SK-N-MC (cell line): ENCODE measurements at regions not wholly inside any gene's neighbourhood (a gene's known extent, or its start where the extent isn't known, plus 50 kb on each side); places are given as distances from the start of the nearest gene placed in this dataset.

ENCODE experiments used
- DNase-seq: peaks from one replicate; pipeline ENCODE4 v3.0.0-alpha.2; 2011; ENCODE audit warnings: low read depth, low spot score
- H3K27ac ChIP-seq: fragments of 200-600 bp; sonication (generic); 2 replicates; pipeline ENCODE4 v1.5.1; 2016; ENCODE audit warnings: mixed run types
- H3K36me3 ChIP-seq: fragments of 200-600 bp; sonication (generic); 2 replicates; pipeline ENCODE4 v1.6.1; 2017; ENCODE audit warnings: antibody characterized with exemption, low read length, mixed read lengths; ENCODE audit not compliant: insufficient read depth
- H3K4me3 ChIP-seq: fragments of 200-600 bp; sonication (generic); 2 replicates; pipeline ENCODE4 v1.5.1; 2016
- H3K9ac ChIP-seq: fragments of 200-600 bp; sonication (generic); 2 replicates; pipeline ENCODE4 v1.8.0; 2017; ENCODE audit warnings: mixed run types, mixed read lengths; ENCODE audit not compliant: insufficient read length
- H3K9me3 ChIP-seq: fragments of 200-600 bp; sonication (generic); 2 replicates; pipeline ENCODE4 v1.6.1; 2017; ENCODE audit warnings: low read depth, mild to moderate bottlenecking, antibody characterized with exemption, low read length, moderate library complexity, mixed read lengths
- EZH2 ChIP-seq: fragments of 200-600 bp; sonication (generic); IDR thresholded peaks from one replicate; pipeline ENCODE4 v1.6.1; 2017; ENCODE audit warnings: antibody characterized with exemption
- FOXP2 ChIP-seq: optimal IDR thresholded peaks from 2 replicates; pipeline ENCODE3; 2011; ENCODE audit warnings: mild to moderate bottlenecking, moderate library complexity; ENCODE audit not compliant: insufficient read depth; ENCODE audit errors: extremely low read length, control extremely low read depth
- POLR2AphosphoS5 ChIP-seq: IDR thresholded peaks from 2 replicates; pipeline ENCODE4 v1.6.1; 2012; ENCODE audit warnings: mild to moderate bottlenecking, low read depth, low read length, borderline replicate concordance

DNA sequence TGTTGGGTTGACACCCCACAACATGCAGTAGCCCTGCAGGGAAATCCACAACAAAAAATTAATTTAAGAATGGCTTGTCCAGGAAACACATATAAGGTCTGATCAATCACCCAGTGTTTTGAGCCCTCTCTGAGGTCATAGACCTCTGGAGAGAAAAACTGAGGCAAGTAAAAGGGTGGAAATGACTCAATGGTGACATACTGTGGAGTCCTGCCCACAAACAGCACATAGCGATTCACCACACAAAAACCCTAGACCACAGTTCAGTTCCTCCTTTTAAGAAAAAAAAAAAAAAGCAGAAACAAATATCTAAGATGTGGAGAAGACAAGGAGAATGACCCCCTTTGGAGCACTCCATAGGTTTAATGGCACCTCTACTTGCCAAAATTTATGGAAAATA is 2691.0 kb downstream of the PCDH7 start:
- DNase-seq, result no peak
- Histone ChIP-seq H3K27ac (no peak overlapping the region), H3K4me3 (no peak overlapping the region), H3K9me3 (no peaks in the 10 kb centered on the region), H3K36me3 (no peaks in the 10 kb centered on the region), H3K9ac (no peak overlapping the region)
- no peak for TF ChIP-seq POLR2AphosphoS5
- no peak for TF ChIP-seq EZH2
- no peak for TF ChIP-seq FOXP2

DNA sequence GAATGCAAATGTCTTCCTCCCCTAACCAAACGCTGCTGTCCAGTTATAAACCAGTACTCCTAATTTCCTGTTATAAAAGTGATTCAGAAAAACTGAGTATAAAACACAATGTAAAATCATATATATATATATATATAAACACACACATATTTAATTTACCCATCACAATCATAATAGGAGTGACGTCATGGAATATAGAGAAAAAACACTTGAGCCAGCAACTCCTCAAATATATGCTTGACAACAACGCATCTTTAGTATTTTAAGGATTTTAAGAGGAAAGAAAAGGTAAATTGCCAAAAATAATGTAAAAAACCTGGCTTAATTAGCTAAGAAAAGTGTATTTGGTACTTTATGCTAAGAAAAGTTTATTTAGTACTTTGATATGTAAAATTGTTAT is 2701.7 kb downstream of the PCDH7 start:
- no peak for DNase-seq
- Histone ChIP-seq H3K9ac (no peak overlapping the region), H3K9me3 (no peaks in the 10 kb centered on the region), H3K27ac (no peak overlapping the region), H3K36me3 (no peaks in the 10 kb centered on the region), H3K4me3 (no peak overlapping the region)
- TF ChIP-seq FOXP2 (no peak), EZH2 (no peak), POLR2AphosphoS5 (no peak)

DNA sequence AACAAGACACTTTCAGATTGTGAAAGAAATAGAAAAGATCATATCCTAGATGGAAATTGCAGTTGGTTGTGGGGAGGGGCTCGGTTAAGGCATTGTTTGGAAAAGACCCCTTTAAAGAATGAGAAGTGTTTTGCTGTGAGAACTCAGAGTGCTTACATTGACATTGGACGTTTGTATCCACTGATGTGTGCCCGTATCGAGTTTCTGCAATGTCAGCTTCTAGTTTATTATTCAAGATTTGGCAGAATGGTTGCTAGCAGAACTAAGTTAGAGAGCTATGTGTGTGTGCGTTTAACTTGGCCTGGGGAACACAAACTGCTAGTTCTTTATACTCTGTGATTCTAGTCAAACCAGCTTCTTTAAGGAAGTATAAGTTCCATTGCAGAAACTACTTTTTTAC is 2702.5 kb downstream of the PCDH7 start:
- TF ChIP-seq POLR2AphosphoS5 (no peak), FOXP2 (no peak), EZH2 (no peak)
- Histone ChIP-seq H3K27ac (0 out of 2 replicates have a peak overlapping the region, but pooled peaks have one; percentile 25), H3K36me3 (no peaks in the 10 kb centered on the region)

DNA sequence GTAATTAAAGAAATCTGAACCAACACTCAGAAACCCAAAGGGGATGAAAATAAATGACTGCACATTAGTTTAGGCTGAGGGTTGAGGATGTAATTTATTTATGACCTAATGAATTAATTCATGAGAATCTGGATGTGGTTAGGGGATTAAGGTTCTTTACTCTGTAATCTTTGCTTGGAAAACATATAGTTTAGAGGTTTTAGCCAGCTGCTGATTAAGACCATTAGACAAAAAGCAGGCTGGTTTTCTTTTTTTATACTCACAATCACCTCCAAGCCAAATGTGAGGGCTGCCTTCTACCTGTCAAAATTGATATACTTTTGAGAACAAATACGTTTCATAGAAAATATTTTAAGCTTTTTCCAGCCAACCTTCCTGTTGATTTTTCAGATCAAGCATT is 2705.8 kb downstream of the PCDH7 start:
- DNase-seq, result no peak
- H3K9ac ChIP-seq, result no peak overlapping the region
- no peak overlapping the region for H3K4me3 ChIP-seq
- H3K9me3 ChIP-seq, result no peaks in the 10 kb centered on the region
- no peak for TF ChIP-seq FOXP2
- TF ChIP-seq POLR2AphosphoS5, result no peak
- TF ChIP-seq EZH2, result no peak
- H3K36me3 ChIP-seq, result no peaks in the 10 kb centered on the region
- H3K27ac ChIP-seq, result no peak overlapping the region

More for the DNA sequence above, 2702.5 kb downstream of the PCDH7 start:
- Histone ChIP-seq H3K9ac (no peak overlapping the region), H3K9me3 (no peaks in the 10 kb centered on the region), H3K4me3 (peak overlapping the region; percentile 42)
- DNase-seq, result no peak

DNA sequence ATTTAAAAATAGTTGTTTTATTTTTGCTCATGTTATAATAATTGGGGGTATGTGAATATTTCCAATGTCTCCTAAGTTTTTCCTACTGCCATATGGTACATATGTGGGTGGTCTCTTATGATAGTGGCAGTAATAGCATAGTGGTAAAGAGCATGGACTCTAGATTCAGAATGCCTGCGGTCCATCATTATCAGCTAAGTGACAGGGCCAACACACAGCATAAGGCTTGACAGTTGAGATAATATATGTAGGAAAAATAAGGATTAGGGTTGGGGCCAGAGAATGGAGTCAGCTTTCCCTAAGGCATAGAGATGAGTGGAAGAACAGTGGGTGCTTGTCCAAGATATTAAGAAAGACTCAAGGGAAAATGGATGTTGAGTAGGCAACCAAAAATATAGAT is 2707.5 kb downstream of the PCDH7 start:
- Histone ChIP-seq H3K36me3 (no peaks in the 10 kb centered on the region), H3K9ac (no peak overlapping the region), H3K9me3 (no peaks in the 10 kb centered on the region), H3K4me3 (no peak overlapping the region), H3K27ac (no peak overlapping the region)
- no peak for TF ChIP-seq EZH2
- no peak for DNase-seq

DNA sequence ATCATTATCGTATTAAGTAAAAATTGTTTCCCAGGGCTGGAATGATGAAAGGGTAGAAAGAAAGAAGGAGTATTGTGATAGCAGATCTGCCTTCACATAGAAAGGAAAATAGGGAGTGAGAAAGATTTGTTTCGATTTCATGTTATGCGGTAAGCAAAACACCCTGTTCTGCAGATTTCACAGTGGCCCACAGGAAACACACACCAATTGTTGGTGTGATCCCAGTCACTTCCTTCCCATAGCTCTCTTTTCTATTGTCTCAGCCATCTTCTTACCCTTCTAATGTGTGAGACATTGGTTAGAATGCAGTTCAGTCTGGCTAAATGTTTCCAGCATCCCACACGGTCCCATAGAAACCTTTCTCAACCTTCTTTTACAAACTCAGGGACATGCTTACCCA is 2709.8 kb downstream of the PCDH7 start:
- TF ChIP-seq EZH2 (no peak), POLR2AphosphoS5 (no peak), FOXP2 (no peak)
- no peak for DNase-seq
- H3K9ac ChIP-seq, result no peak overlapping the region

DNA sequence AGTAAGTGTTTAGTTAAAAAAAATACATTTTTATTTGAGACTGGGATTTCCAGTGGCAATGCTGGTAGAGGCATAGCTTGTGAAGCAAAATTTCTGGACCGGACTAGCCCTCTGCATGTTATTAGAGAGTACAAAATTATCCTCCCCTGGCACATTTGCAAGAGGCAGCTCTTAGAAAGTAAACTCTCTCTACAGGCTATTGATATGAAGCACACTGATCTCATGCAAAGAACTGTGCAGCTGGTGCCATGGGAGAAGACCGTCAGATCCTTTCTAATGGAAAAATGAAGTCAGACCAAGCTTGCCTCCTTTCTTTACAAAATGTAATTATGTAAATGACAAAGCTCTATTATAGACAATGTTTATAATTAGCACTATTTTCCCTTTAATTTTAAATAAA is 2717.2 kb downstream of the PCDH7 start:
- DNase-seq, result no peak
- Histone ChIP-seq H3K9me3 (no peaks in the 10 kb centered on the region), H3K9ac (no peak overlapping the region), H3K36me3 (no peaks in the 10 kb centered on the region), H3K27ac (no peak overlapping the region), H3K4me3 (no peak overlapping the region)
- TF ChIP-seq FOXP2 (no peak), EZH2 (no peak), POLR2AphosphoS5 (no peak)

More for the DNA sequence above, 2709.8 kb downstream of the PCDH7 start:
- Histone ChIP-seq H3K36me3 (no peaks in the 10 kb centered on the region), H3K4me3 (no peak overlapping the region), H3K27ac (no peak overlapping the region), H3K9me3 (no peaks in the 10 kb centered on the region)

DNA sequence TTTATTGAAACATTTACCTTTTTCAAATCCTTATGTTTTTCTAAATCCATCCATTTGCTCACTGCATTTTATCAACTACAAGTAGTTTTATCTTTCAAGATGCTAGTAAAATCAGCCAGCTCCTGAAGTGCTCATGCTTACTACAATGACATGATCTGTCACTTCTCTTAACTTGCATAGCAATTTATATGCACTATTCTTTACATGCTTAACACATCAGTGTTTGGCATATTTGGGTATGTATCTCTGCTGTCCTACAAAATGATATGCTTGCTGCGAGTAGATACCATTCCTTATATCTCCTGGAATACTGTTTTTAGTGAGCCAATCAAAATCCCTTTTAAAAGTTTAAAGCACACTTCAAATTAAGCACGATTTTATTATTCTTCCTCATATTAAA is 2726.8 kb downstream of the PCDH7 start:
- Histone ChIP-seq H3K9me3 (no peaks in the 10 kb centered on the region), H3K4me3 (no peak overlapping the region), H3K9ac (no peak overlapping the region), H3K27ac (no peak overlapping the region), H3K36me3 (no peaks in the 10 kb centered on the region)
- no peak for DNase-seq
- TF ChIP-seq POLR2AphosphoS5 (no peak), EZH2 (no peak), FOXP2 (no peak)

DNA sequence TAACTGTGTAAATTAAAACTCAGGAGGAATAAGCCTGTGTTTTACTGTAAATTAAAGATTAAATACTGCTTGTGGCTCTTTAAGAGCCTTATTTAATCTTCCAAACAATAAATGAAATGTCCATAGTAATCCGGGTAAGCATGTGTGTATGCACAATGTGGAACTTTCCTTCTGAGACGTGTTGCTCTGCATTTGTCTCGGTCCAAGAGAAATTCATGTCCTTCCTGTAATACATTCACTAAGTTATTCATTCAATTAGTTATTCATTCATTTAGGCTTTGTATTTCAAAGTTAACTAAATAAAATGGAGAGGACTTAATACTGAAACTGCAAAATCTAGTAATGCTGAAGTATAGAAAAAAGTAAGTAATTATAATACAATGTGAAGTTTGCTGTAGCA is 2728.8 kb downstream of the PCDH7 start:
- no peak for DNase-seq
- no peak for TF ChIP-seq FOXP2
- TF ChIP-seq POLR2AphosphoS5, result no peak
- TF ChIP-seq EZH2, result no peak
- no peaks in the 10 kb centered on the region for H3K9me3 ChIP-seq
- H3K4me3 ChIP-seq, result no peak overlapping the region
- H3K9ac ChIP-seq, result no peak overlapping the region
- no peaks in the 10 kb centered on the region for H3K36me3 ChIP-seq
- no peak overlapping the region for H3K27ac ChIP-seq
